Heart right ventricle (tissue), 16 donors: ENCODE measurements at regions not wholly inside any gene's neighbourhood (a gene's known extent, or its start where the extent isn't known, plus 50 kb on each side); places are given as distances from the start of the nearest gene placed in this dataset.

Experiments
- ATAC-seq, 8 donors: fragments of 200-7000 bp; cut with Tn5 transposase; one replicate each; pipeline ENCODE4 v1.9.1; 2020; ENCODE audit warnings: mild to moderate bottlenecking in 8 of 8, moderate library complexity in 8 of 8, moderate number of reproducible peaks in 1 of 8
- DNase-seq, 2 donors: peaks; one replicate each; pipeline ENCODE4 v3.0.0-alpha.2; 2020
- H3K27ac ChIP-seq, 10 donors: fragments of 200-600 bp; sonication (generic) in 2 of 10; one replicate each; pipeline versions ENCODE4 v1.5.0 to v1.8.0; 2020 to 2022; ENCODE audit warnings: mild to moderate bottlenecking in 3 of 10
- H3K27me3 ChIP-seq, 7 donors: fragments of 200-600 bp; one replicate each; pipeline ENCODE4 v1.8.0; 2021 to 2022; ENCODE audit warnings: mild to moderate bottlenecking in 2 of 7
- H3K36me3 ChIP-seq, 9 donors: fragments of 200-600 bp; sonication (generic) in 1 of 9; one replicate each; pipeline versions ENCODE4 v1.5.0 to v1.8.0; 2020 to 2022; ENCODE audit warnings: mild to moderate bottlenecking in 2 of 9
- H3K4me1 ChIP-seq, 9 donors: fragments of 200-600 bp; sonication (generic) in 1 of 9; one replicate each; pipeline versions ENCODE4 v1.5.0 to v1.8.0; 2020 to 2022; ENCODE audit warnings: mild to moderate bottlenecking in 4 of 9
- H3K4me3 ChIP-seq, 10 donors: fragments of 200-600 bp; sonication (generic) in 2 of 10; one replicate each; pipeline versions ENCODE4 v1.5.0 to v1.8.0; 2020 to 2022; ENCODE audit warnings: mild to moderate bottlenecking in 7 of 10, moderate library complexity in 2 of 10
- H3K9me3 ChIP-seq, 11 donors: fragments of 200-600 bp in 10 of 11; sonication (generic) in 2 of 11; one replicate each; pipeline versions ENCODE4 v1.5.0 to v1.8.0; 2013 to 2022; ENCODE audit warnings: mild to moderate bottlenecking in 2 of 11, control low read depth in 1 of 11, moderate library complexity in 1 of 11
- CTCF ChIP-seq, 9 donors: fragments of 200-600 bp; sonication (generic) in 2 of 9; IDR thresholded peaks; one replicate each; pipeline versions ENCODE4 v1.5.0 to v1.8.0; 2021 to 2022; ENCODE audit warnings: antibody characterized with exemption in 9 of 9, mild to moderate bottlenecking in 5 of 9, moderate library complexity in 1 of 9
- WGBS, 2 donors: extraction: QIAGEN DNeasy Blood & Tissue Kit; methylation state at CpG; one replicate each; pipeline ENCODE4 v1.1.7; 2013; ENCODE audit warnings: inconsistent platforms in 1 of 2; 5-methylcytosine and 5-hydroxymethylcytosine counted together
- intact Hi-C, 10 donors: fragments of 100-400 bp; cut with DNase I; formaldehyde crosslinking; loops; one replicate each; pipeline versions ENCODE4 v1.11.1 to v1.14.2; 2022
- donor health status: Arrhythmogenic right ventricular cardiomyopathy.
- donor health status: ischemic (EF 13 %, LVEDD 7.1; RV severe dilation, severe dysfunction).
- donor health status: healthy with polysubstance abuse.
- donor health status: DM: no; HTN: yes; CAD: no.
- donor health status: DM: no; HTN: no; CAD: no.
- donor health status: ischemic (EF 25% LVEDD 6.9; RV normal size, moderate dysfunction).
- donor health status: ischemic (EF 25% LVEDD 5.7; RV mildly dilated, moderate dysfunction).
- donor health status: healthy.
- donor health status: DM: yes; HTN: yes; CAD: no.
- donor health status: Ischemic cardiomyopathy.
- donor health status: ischemic (EF 35%, LVEDD 5.7; RV mildly dilated, moderate dysfunction).
- donor health status: nonischemic (EF 11% LVEDD 7.7; RV severe dilation, severe dysfunction).
- donor health status: DM: yes; HTN: yes; CAD: no.
- donor health status: PGD.
- donor health status: ischemic (EF 29% LVEDD 5.4; RV normal size, mild dysfunction).
- donor health status: nonischemic (EF 23%, LVEDD 6.1; RV moderate dilation, normal function).

- H3K27ac ChIP-seq: no peak overlapping the region
- no peak for TF ChIP-seq CTCF (IDR thresholded peaks at IDR 0.05)
- intact Hi-C loops: no loop called here
- no peak overlapping the region for H3K4me3 ChIP-seq
- 88 to 93% methylated on average over 3 of the region's 3 CpGs for WGBS, 2 donors
- H3K9me3 ChIP-seq: no peaks in the 10 kb centered on the region
- DNase-seq (no peak), ATAC-seq (no peak)
- H3K36me3 ChIP-seq: no peaks in the 10 kb centered on the region
- H3K27me3 ChIP-seq: no peaks in the 10 kb centered on the region
- H3K4me1 ChIP-seq: no peaks in the 10 kb centered on the region
Measured at GRCh38 chr6:48570656-48571055, 459.7 kb upstream of the PTCHD4 start.

GRCh38 chr6:48568856-48569255 is 457.9 kb upstream of the PTCHD4 start:
- intact Hi-C loops: no loop called here
- WGBS, 2 donors: 31 to 35% methylated on average over 2 of the region's 2 CpGs
- no peaks in the 10 kb centered on the region for H3K27me3 ChIP-seq

GRCh38 chr6:48567016-48567415 is 456.0 kb upstream of the PTCHD4 start:
- TF ChIP-seq CTCF (IDR thresholded peaks at IDR 0.05): no peak
- Histone ChIP-seq H3K9me3 (no peaks in the 10 kb centered on the region), H3K27ac (no peak overlapping the region), H3K27me3 (no peaks in the 10 kb centered on the region), H3K4me3 (no peak overlapping the region), H3K36me3 (no peaks in the 10 kb centered on the region), H3K4me1 (no peaks in the 10 kb centered on the region)
- intact Hi-C loops: no loop called here
- ATAC-seq: no peak
- DNase-seq: no peak

More at GRCh38 chr6:48568856-48569255, 457.9 kb upstream of the PTCHD4 start:
- ATAC-seq (no peak), DNase-seq (no peak)
- no peaks in the 10 kb centered on the region for H3K9me3 ChIP-seq
- no peak for TF ChIP-seq CTCF (IDR thresholded peaks at IDR 0.05)
- no peaks in the 10 kb centered on the region for H3K36me3 ChIP-seq
- no peak overlapping the region for H3K27ac ChIP-seq
- no peak overlapping the region for H3K4me3 ChIP-seq
- no peaks in the 10 kb centered on the region for H3K4me1 ChIP-seq

DNA sequence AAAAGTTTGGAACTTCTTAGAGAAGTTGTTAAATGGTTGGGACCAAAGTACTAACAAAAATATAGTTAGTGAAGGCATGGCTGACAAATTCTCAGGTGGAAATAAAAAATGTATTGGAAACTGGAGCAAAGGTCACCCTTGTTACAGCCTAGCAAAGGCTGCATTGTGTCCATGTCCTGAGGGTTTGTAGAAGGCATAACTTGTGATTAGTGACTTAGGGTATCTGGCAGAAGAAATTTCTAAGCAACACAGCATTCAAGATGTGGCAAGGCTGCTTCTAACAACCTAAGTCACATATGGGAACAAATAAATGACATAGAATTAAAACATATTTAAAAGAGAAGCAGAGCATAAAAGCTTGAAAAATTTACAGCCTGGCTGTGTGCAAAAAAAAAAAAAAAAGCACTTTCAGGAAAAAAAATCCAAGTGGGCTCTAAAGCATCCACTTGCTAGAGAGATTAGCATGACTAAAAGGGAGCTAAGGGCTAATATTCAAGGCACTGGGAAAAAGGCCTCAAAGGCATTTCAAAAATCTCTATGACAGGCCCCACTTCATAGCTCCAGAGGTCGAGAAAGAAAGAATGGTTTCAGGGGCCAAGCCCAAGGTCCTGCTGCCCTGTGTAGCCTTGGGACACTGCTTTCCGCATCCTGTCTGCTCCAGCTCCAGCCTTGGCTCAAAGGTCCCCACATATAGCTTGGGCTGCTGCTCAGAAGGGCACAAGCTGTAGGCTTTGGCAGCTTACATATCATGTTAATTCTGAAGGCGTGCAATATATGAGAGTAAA is 453.2 kb upstream of the PTCHD4 start:
- no peak for TF ChIP-seq CTCF (IDR thresholded peaks at IDR 0.05)
- Histone ChIP-seq H3K36me3 (no peaks in the 10 kb centered on the region), H3K9me3 (no peaks in the 10 kb centered on the region), H3K27ac (no peak overlapping the region), H3K27me3 (no peaks in the 10 kb centered on the region), H3K4me3 (no peak overlapping the region), H3K4me1 (no peaks in the 10 kb centered on the region)
- 71% methylated on average over 3 of the region's 3 CpGs for WGBS, 2 donors
- DNase-seq (no peak), ATAC-seq (no peak)
- intact Hi-C loops: no loop called here
